Right lobe of liver (tissue), 4 donors: ENCODE measurements at regions not wholly inside any gene's neighbourhood (a gene's known extent, or its start where the extent isn't known, plus 50 kb on each side); places are given as distances from the start of the nearest gene placed in this dataset.

Source experiments
- CTCF ChIP-seq, 4 donors: fragments of 200-600 bp in 3 of 4; fragments of 450-650 bp in 1 of 4; IDR thresholded peaks; one replicate each; pipeline versions ENCODE4 v1.5.1 to v1.8.0; 2016 to 2022; ENCODE audit warnings: antibody characterized with exemption in 4 of 4, mild to moderate bottlenecking in 2 of 4
- POLR2A ChIP-seq: fragments of 450-650 bp; IDR thresholded peaks from one replicate; pipeline ENCODE4 v1.6.1; 2017; ENCODE audit warnings: antibody characterized with exemption, mild to moderate bottlenecking
- donor health status: DM: no; HTN: no; CAD: no.
- donor health status: DM: no; HTN: no; CAD: no.
- donor health status: DM: no; HTN: yes; CAD: no.

GRCh38 chr5:162466011-162466410 lies 398.4 kb downstream of the GABRG2 start:
- TF ChIP-seq POLR2A, result no peak
- no peak for TF ChIP-seq CTCF (IDR thresholded peaks at IDR 0.05)
